ENCODE measurements at regions not wholly inside any gene's neighbourhood (a gene's known extent, or its start where the extent isn't known, plus 50 kb on each side); places are given as distances from the start of the nearest gene placed in this dataset.

DNA sequence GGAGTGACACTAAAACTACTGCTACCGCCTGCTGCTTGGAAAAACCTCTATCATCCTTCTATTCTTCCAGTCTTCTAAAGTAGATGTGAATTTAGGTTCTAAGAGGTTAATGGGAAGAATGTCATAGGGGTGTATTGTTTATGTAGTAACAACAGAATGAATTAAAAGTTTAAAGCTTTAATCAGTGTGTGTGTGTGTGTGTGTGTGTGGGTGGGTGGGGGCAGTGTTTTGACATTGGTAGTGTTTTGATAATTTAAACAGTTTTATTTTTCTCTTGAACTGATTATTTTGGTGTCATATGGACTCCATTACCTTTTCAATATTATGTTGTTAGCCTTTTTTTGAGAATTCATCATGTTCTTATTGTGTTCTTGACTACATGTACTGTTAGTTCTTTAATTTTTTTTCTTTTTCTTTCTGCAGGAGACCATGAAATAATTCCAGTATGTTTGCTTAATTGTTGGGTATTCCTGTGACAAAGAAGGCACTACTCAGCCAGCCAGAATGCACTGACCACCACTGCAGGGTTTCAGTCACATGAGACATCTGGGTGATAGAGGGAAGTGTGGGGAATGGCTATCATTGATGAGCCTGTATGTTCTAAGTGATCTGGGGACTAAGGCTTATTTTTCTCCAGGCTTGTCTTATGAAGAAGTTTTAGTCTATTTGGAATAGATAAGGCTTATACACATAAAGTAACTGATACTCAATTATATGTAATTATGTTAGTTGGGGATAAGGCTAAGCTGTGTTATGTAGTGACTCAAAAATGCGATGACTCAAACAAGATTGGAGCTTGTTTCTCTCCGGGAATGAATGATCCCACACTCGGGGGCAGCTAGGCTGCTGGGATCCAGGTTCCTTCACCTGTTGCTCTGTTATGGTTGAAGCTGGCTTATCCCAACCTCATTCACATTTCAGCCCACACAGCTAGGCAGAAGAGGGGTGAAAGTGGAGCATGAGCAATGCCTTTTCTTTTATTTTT, 50.2 kb upstream of the ACTBL2 start:
- WGBS, result 77% methylated on average over 4 of the region's 4 CpGs
- no peak overlapping the region for H3K27ac ChIP-seq (ENCODE audit: low read depth in 1 of 2, low read length in 2 of 2)

More for the DNA sequence above, 50.2 kb upstream of the ACTBL2 start:
- TF ChIP-seq, protein P1, sequence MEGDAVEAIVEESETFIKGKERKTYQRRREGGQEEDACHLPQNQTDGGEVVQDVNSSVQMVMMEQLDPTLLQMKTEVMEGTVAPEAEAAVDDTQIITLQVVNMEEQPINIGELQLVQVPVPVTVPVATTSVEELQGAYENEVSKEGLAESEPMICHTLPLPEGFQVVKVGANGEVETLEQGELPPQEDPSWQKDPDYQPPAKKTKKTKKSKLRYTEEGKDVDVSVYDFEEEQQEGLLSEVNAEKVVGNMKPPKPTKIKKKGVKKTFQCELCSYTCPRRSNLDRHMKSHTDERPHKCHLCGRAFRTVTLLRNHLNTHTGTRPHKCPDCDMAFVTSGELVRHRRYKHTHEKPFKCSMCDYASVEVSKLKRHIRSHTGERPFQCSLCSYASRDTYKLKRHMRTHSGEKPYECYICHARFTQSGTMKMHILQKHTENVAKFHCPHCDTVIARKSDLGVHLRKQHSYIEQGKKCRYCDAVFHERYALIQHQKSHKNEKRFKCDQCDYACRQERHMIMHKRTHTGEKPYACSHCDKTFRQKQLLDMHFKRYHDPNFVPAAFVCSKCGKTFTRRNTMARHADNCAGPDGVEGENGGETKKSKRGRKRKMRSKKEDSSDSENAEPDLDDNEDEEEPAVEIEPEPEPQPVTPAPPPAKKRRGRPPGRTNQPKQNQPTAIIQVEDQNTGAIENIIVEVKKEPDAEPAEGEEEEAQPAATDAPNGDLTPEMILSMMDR (IDR thresholded peaks at IDR 0.05; ENCODE audit: low read depth, low read length, missing input control), result no peak
- no peak for TF ChIP-seq EGR1 (IDR thresholded peaks at IDR 0.05; ENCODE audit: low read depth in 2 of 2)
- TF ChIP-seq HNF4G (IDR thresholded peaks at IDR 0.05), result no peak
- no peak for TF ChIP-seq YY1 (IDR thresholded peaks at IDR 0.05)
- TF ChIP-seq FOXA2 (IDR thresholded peaks at IDR 0.05), result no peak
- no peak for TF ChIP-seq GABPA (IDR thresholded peaks at IDR 0.05 in 1 of 2, conservative IDR thresholded peaks at IDR 0.05 in 1 of 2)
- no peak for TF ChIP-seq RAD21 (IDR thresholded peaks at IDR 0.05)
- H3K27me3 ChIP-seq (ENCODE audit: control insufficient read depth in 4 of 4, insufficient read depth in 4 of 4, low read length in 3 of 4), result peaks cover 0 to 2% (median 0%) of the 10 kb centered on the region in 4 donors
- no peak overlapping the region for H3K4me3 ChIP-seq (ENCODE audit: low read depth in 1 of 3, low read length in 3 of 3)
- H3K9me3 ChIP-seq (ENCODE audit: control insufficient read depth in 4 of 4, low read length in 3 of 4), result no peaks in the 10 kb centered on the region
- no peaks in the 10 kb centered on the region for H3K4me1 ChIP-seq (ENCODE audit: control insufficient read depth in 4 of 4, insufficient read depth in 4 of 4, low read length in 3 of 4)
- no peak overlapping the region for H3K9ac ChIP-seq (ENCODE audit: low read depth in 1 of 2, low read length in 2 of 2)
- no peaks in the 10 kb centered on the region for H3K36me3 ChIP-seq (ENCODE audit: control insufficient read depth in 4 of 4, insufficient read depth in 3 of 4, low read depth in 1 of 4, low read length in 3 of 4)
- no peak for DNase-seq (ENCODE audit: low spot score)

Data from liver (tissue), 8 donors.